ENCODE measurements at regions not wholly inside any gene's neighbourhood (a gene's known extent, or its start where the extent isn't known, plus 50 kb on each side); places are given as distances from the start of the nearest gene placed in this dataset.

DNA sequence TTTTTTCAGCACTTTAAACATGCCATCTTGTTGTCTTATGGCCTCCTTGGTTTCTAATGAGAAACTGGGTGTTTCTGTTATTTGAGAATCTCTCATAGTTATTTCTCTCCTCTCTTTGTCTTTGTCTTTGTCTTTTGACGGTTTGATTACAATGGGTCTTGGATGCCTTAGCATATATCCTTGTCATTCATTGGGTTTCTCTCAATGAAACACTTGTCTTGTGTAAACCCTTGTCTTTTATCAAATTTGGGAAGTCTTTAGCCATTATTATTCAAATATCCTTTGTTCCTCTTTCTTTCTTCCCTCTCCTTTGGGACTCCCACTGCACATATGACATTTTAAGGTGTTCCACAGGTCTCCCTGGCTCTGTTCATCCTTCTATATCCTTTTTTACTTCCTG is 373.5 kb upstream of the TBX3 start:
- intact Hi-C loops (cut with DNase I) = no loop called here
- Histone ChIP-seq H3K36me3 (replicated peaks in 1 of 2; ENCODE audit: insufficient read depth in 1 of 2, low read depth in 2 of 2) (no peaks in the 10 kb centered on the region), H3K27ac (no peak overlapping the region), H3K9me3 (no peaks in the 10 kb centered on the region), H3K27me3 (no peaks in the 10 kb centered on the region), H3K4me1 (no peaks in the 10 kb centered on the region), H3K4me3 (no peak overlapping the region)
- DNase-seq (no peak), ATAC-seq (no peak)
- WGBS, 2 donors = 26 to 43% methylated on average over 1 of the region's 1 CpG
- no peak for TF ChIP-seq POLR2A (IDR thresholded peaks at IDR 0.05)
- TF ChIP-seq, protein P1, sequence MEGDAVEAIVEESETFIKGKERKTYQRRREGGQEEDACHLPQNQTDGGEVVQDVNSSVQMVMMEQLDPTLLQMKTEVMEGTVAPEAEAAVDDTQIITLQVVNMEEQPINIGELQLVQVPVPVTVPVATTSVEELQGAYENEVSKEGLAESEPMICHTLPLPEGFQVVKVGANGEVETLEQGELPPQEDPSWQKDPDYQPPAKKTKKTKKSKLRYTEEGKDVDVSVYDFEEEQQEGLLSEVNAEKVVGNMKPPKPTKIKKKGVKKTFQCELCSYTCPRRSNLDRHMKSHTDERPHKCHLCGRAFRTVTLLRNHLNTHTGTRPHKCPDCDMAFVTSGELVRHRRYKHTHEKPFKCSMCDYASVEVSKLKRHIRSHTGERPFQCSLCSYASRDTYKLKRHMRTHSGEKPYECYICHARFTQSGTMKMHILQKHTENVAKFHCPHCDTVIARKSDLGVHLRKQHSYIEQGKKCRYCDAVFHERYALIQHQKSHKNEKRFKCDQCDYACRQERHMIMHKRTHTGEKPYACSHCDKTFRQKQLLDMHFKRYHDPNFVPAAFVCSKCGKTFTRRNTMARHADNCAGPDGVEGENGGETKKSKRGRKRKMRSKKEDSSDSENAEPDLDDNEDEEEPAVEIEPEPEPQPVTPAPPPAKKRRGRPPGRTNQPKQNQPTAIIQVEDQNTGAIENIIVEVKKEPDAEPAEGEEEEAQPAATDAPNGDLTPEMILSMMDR (IDR thresholded peaks at IDR 0.05) = no peak

DNA sequence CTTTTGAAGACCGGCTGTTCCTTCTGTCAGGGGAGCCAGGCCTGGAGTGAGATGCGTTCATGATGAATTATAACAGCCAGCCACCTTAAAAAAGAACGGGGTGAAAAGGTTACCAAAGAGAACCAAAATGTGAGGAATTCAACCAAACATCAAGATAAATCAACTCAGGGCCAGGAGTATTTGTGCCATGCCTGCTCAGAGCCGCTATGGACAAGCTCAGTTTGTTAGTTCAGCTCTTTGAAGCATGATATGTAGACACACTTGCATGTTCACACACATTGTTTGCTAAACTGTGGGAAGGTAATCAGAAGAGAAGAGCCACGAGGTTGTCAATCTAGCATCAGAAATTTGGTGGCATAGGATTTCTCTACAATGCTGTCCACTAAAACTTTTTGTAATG is 367.4 kb upstream of the TBX3 start:
- no peaks in the 10 kb centered on the region for H3K4me1 ChIP-seq
- no peaks in the 10 kb centered on the region for H3K36me3 ChIP-seq (replicated peaks in 1 of 2; ENCODE audit: insufficient read depth in 1 of 2, low read depth in 2 of 2)
- H3K4me3 ChIP-seq = no peak overlapping the region
- ATAC-seq = no peak
- no peaks in the 10 kb centered on the region for H3K9me3 ChIP-seq
- 38 to 41% methylated on average over 5 of the region's 5 CpGs for WGBS, 2 donors
- intact Hi-C loops (cut with DNase I) = no loop called here
- no peak overlapping the region for H3K27ac ChIP-seq
- H3K27me3 ChIP-seq = no peaks in the 10 kb centered on the region
- no peak for DNase-seq
- TF ChIP-seq, protein P1 (IDR thresholded peaks at IDR 0.05) = no peak
- TF ChIP-seq POLR2A (IDR thresholded peaks at IDR 0.05) = no peak

DNA sequence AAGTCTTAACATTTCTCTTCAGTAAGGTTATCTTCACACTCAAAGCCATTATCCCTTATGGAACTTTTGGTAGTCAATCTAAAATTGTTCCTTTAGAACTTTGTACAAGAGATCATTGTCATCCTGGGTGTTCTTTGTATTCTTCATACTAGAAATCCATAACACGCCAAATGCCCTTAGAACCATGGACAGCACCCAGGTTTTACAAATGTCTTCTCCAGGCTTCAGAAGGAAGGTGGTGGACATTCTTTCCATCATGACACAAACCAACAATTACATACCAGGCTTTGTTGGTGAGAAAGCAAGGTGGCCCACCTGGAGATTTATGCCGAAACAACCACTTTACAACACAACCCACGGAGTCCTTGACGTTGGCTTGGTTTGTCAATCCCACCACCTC is 365.6 kb upstream of the TBX3 start:
- H3K36me3 ChIP-seq (replicated peaks in 1 of 2; ENCODE audit: insufficient read depth in 1 of 2, low read depth in 2 of 2) = no peaks in the 10 kb centered on the region
- 61 to 62% methylated on average over 4 of the region's 4 CpGs for WGBS, 2 donors
- TF ChIP-seq, protein P1 (IDR thresholded peaks at IDR 0.05) = no peak
- no peak for TF ChIP-seq POLR2A (IDR thresholded peaks at IDR 0.05)
- no peak for DNase-seq
- no peak overlapping the region for H3K27ac ChIP-seq
- ATAC-seq = no peak
- intact Hi-C loops (cut with DNase I) = no loop called here
- no peak overlapping the region for H3K4me3 ChIP-seq
- H3K4me1 ChIP-seq = no peaks in the 10 kb centered on the region
- H3K27me3 ChIP-seq = no peaks in the 10 kb centered on the region
- no peaks in the 10 kb centered on the region for H3K9me3 ChIP-seq

DNA sequence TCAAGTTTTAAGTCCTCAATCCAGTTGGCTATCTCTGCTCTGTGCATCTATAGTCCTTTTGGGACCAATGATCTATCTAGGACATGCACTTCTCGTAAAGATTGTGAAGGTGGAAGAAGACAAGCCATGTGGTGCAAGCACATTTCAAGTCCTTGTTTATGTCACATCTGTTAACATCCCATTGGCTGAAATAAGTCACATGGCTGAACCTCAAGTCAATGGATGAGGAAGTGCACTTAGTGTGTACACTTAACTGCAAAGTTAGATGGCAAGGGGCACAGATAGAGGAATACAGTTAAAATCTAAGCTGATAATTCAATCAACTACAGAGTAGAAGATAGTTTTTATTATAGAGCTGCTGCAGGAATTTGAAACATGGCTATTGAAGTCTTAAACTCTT is 362.8 kb upstream of the TBX3 start:
- intact Hi-C loops (cut with DNase I) = no loop called here
- 73 to 81% methylated on average over 1 of the region's 1 CpG for WGBS, 2 donors
- no peaks in the 10 kb centered on the region for H3K36me3 ChIP-seq (replicated peaks in 1 of 2; ENCODE audit: insufficient read depth in 1 of 2, low read depth in 2 of 2)

DNA sequence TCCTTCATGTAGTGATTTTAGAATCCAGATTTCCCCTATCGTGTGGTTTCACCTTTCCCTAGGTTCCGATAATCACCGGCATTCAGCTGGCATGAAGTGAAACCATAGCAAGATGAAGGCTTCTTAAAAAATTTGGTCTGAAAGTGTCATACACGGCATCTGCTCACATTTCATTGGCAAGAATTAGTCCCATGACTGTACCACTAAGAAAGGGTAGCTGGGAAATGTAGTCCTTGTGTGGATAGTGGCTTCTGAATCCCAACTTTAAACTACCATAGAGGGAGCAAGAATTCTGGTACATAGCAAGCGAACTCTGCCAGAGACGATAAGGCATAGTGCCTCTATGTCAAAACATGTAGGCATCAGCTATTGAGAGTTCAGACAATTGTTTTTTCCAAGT is 360.1 kb upstream of the TBX3 start:
- DNase-seq = no peak
- 79 to 86% methylated on average over 6 of the region's 6 CpGs for WGBS, 2 donors
- Histone ChIP-seq H3K36me3 (replicated peaks in 1 of 2; ENCODE audit: insufficient read depth in 1 of 2, low read depth in 2 of 2) (no peaks in the 10 kb centered on the region), H3K9me3 (no peaks in the 10 kb centered on the region), H3K27me3 (no peaks in the 10 kb centered on the region), H3K4me1 (no peaks in the 10 kb centered on the region), H3K27ac (no peak overlapping the region), H3K4me3 (no peak overlapping the region)
- ATAC-seq = no peak
- TF ChIP-seq, protein P1 (IDR thresholded peaks at IDR 0.05) = no peak
- TF ChIP-seq POLR2A (IDR thresholded peaks at IDR 0.05) = no peak
- intact Hi-C loops (cut with DNase I) = no loop called here

More for the DNA sequence above, 362.8 kb upstream of the TBX3 start:
- Histone ChIP-seq H3K9me3 (no peaks in the 10 kb centered on the region), H3K27ac (no peak overlapping the region), H3K4me3 (no peak overlapping the region), H3K4me1 (no peaks in the 10 kb centered on the region), H3K27me3 (no peaks in the 10 kb centered on the region)
- no peak for DNase-seq
- TF ChIP-seq, protein P1 (IDR thresholded peaks at IDR 0.05) = no peak
- TF ChIP-seq POLR2A (IDR thresholded peaks at IDR 0.05) = no peak
- no peak for ATAC-seq
